SK-N-SH treated with all-trans-retinoic acid at 6 μM for 48 hours (cell line): ENCODE measurements at regions not wholly inside any gene's neighbourhood (a gene's known extent, or its start where the extent isn't known, plus 50 kb on each side); places are given as distances from the start of the nearest gene placed in this dataset.
"Not testable (repeated sequence)": the region's sequence is repeated elsewhere in the genome, so short reads cannot be mapped to it uniquely, and the experiment has no call there.

ENCODE experiments used
- ATAC-seq: fragments of 200-7000 bp; cut with Tn5 transposase; 3 replicates; pipeline ENCODE4 v1.9.1; 2020; ENCODE audit warnings: mild to moderate bottlenecking, moderate library complexity
- ARNTL ChIP-seq: fragments of 450-650 bp; formaldehyde crosslinking; IDR thresholded peaks from 2 replicates; pipeline ENCODE4 v1.5.0; 2020; ENCODE audit warnings: low read depth, mild to moderate bottlenecking, moderate library complexity, borderline replicate concordance
- BACH2 ChIP-seq: fragments of 250-450 bp; sonication (Bioruptor Pico); IDR thresholded peaks from 2 replicates; pipeline ENCODE4 v1.9.0; 2021; ENCODE audit warnings: mild to moderate bottlenecking, borderline replicate concordance
- CSDC2 ChIP-seq: fragments of 250-450 bp; sonication (Bioruptor Pico); IDR thresholded peaks from 2 replicates; pipeline ENCODE4 v1.5.0; 2020; ENCODE audit warnings: mild to moderate bottlenecking, moderate library complexity
- ESRRG ChIP-seq: fragments of 250-450 bp; sonication (Bioruptor Pico); IDR thresholded peaks from 2 replicates; pipeline ENCODE4 v1.6.1; 2021; ENCODE audit warnings: mild to moderate bottlenecking
- GLIS3 ChIP-seq: fragments of 250-450 bp; sonication (Bioruptor Pico); IDR thresholded peaks from 2 replicates; pipeline ENCODE4 v1.5.0; 2020; ENCODE audit warnings: mild to moderate bottlenecking, moderate library complexity
- ISL1 ChIP-seq: fragments of 250-450 bp; sonication (Bioruptor Pico); IDR thresholded peaks from 2 replicates; pipeline ENCODE4 v2.1.2; 2022; ENCODE audit warnings: mild to moderate bottlenecking, moderate library complexity
- OSR1 ChIP-seq: fragments of 250-450 bp; sonication (Bioruptor Pico); IDR thresholded peaks from 2 replicates; pipeline ENCODE4 v1.8.0; 2022; ENCODE audit warnings: moderate library complexity, mild to moderate bottlenecking, inconsistent platforms
- POU6F1 ChIP-seq: fragments of 250-450 bp; sonication (Bioruptor Pico); IDR thresholded peaks from 2 replicates; pipeline ENCODE4 v1.8.0; 2021; ENCODE audit warnings: low read depth, mild to moderate bottlenecking, moderate library complexity, borderline replicate concordance
- PPARA ChIP-seq: fragments of 250-450 bp; sonication (Bioruptor Pico); IDR thresholded peaks from 2 replicates; pipeline ENCODE4 v1.5.0; 2020; ENCODE audit warnings: mild to moderate bottlenecking, borderline replicate concordance
- RARB ChIP-seq: fragments of 250-450 bp; sonication (Bioruptor Pico); IDR thresholded peaks from 2 replicates; pipeline ENCODE4 v1.8.0; 2021; ENCODE audit warnings: mild to moderate bottlenecking, moderate library complexity
- SNAI2 ChIP-seq: fragments of 250-450 bp; sonication (Bioruptor Pico); IDR thresholded peaks from 2 replicates; pipeline ENCODE4 v1.5.0; 2020; ENCODE audit warnings: mild to moderate bottlenecking, moderate library complexity
- TCF4 ChIP-seq: fragments of 250-450 bp; sonication (Bioruptor Pico); IDR thresholded peaks from 2 replicates; pipeline ENCODE4 v1.8.0; 2021; ENCODE audit warnings: mild to moderate bottlenecking, moderate library complexity, borderline replicate concordance
- TOX ChIP-seq: fragments of 250-450 bp; sonication (Bioruptor Pico); IDR thresholded peaks from 2 replicates; pipeline ENCODE4 v1.8.0; 2021; ENCODE audit warnings: mild to moderate bottlenecking, moderate library complexity, borderline replicate concordance
- TSHZ2 ChIP-seq: fragments of 250-450 bp; sonication (Bioruptor Pico); IDR thresholded peaks from 2 replicates; pipeline ENCODE4 v1.5.0; 2020; ENCODE audit warnings: mild to moderate bottlenecking, moderate library complexity
- ZC3H10 ChIP-seq: fragments of 250-450 bp; sonication (Bioruptor Pico); IDR thresholded peaks from 2 replicates; pipeline ENCODE4 v1.5.1; 2021; ENCODE audit warnings: mild to moderate bottlenecking, moderate library complexity
- ZFP3 ChIP-seq: fragments of 250-450 bp; sonication (Bioruptor Pico); IDR thresholded peaks from 2 replicates; pipeline ENCODE4 v1.5.0; 2020; ENCODE audit warnings: mild to moderate bottlenecking, moderate library complexity
- ZFP30 ChIP-seq: fragments of 450-650 bp; formaldehyde crosslinking; IDR thresholded peaks from 2 replicates; pipeline ENCODE4 v1.5.0; 2022; ENCODE audit warnings: mild to moderate bottlenecking, moderate library complexity
- ZNF565 ChIP-seq: fragments of 450-650 bp; formaldehyde crosslinking; conservative IDR thresholded peaks from 2 replicates; pipeline ENCODE4 v1.5.0; 2020; ENCODE audit warnings: low read depth, mild to moderate bottlenecking, moderate library complexity
- ZNF70 ChIP-seq: fragments of 450-650 bp; formaldehyde crosslinking; IDR thresholded peaks from 2 replicates; pipeline ENCODE4 v1.5.0; 2020; ENCODE audit warnings: mild to moderate bottlenecking, moderate library complexity
- ZNF8 ChIP-seq: fragments of 450-650 bp; formaldehyde crosslinking; IDR thresholded peaks from 2 replicates; pipeline ENCODE4 v1.5.0; 2020; ENCODE audit warnings: mild to moderate bottlenecking, moderate library complexity
- TF ChIP-seq, protein P1 (sequence below): fragments of 250-450 bp; sonication (Bioruptor Pico); IDR thresholded peaks from 2 replicates; pipeline ENCODE4 v1.5.1; 2020; ENCODE audit warnings: low read depth, mild to moderate bottlenecking, moderate library complexity
- TF ChIP-seq, protein P2 (sequence below): fragments of 250-450 bp; sonication (Bioruptor Pico); IDR thresholded peaks from 2 replicates; pipeline ENCODE4 v1.8.0; 2020; ENCODE audit warnings: mild to moderate bottlenecking, moderate library complexity, borderline replicate concordance

- no peak; the same call in 2 of the 3 replicates for ATAC-seq
- no peak for TF ChIP-seq ISL1 (CRISPR knock-in tag)
- TF ChIP-seq RARB (CRISPR knock-in tag): no peak
- TF ChIP-seq CSDC2 (CRISPR knock-in tag): no peak
- no peak for TF ChIP-seq TOX (CRISPR knock-in tag)
- no peak for TF ChIP-seq BACH2 (CRISPR knock-in tag)
- TF ChIP-seq, protein P1, sequence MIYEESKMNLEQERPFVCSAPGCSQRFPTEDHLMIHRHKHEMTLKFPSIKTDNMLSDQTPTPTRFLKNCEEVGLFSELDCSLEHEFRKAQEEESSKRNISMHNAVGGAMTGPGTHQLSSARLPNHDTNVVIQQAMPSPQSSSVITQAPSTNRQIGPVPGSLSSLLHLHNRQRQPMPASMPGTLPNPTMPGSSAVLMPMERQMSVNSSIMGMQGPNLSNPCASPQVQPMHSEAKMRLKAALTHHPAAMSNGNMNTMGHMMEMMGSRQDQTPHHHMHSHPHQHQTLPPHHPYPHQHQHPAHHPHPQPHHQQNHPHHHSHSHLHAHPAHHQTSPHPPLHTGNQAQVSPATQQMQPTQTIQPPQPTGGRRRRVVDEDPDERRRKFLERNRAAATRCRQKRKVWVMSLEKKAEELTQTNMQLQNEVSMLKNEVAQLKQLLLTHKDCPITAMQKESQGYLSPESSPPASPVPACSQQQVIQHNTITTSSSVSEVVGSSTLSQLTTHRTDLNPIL (CRISPR knock-in tag): no peak
- TF ChIP-seq TSHZ2: no peak
- TF ChIP-seq SNAI2 (CRISPR knock-in tag): no peak
- no peak for TF ChIP-seq ZNF8 (CRISPR knock-in tag)
- TF ChIP-seq ZFP3: no peak
- TF ChIP-seq OSR1 (CRISPR knock-in tag): no peak
- TF ChIP-seq TCF4: no peak
- TF ChIP-seq ESRRG (CRISPR knock-in tag): no peak
- no peak for TF ChIP-seq ZC3H10
Measured at GRCh38 chr6:85361643-85362014, 88.3 kb upstream of the NT5E start.

- TF ChIP-seq GLIS3 (CRISPR knock-in tag) (no peak), ZFP3 (no peak), ZNF8 (CRISPR knock-in tag) (no peak), ZFP30 (CRISPR knock-in tag) (no peak), RARB (CRISPR knock-in tag) (no peak), TSHZ2 (no peak)
- TF ChIP-seq, protein P1 (CRISPR knock-in tag): no peak
- peak; percentile 95 for ATAC-seq
Measured at GRCh38 chr6:85360794-85361642, 88.9 kb upstream of the NT5E start.

DNA sequence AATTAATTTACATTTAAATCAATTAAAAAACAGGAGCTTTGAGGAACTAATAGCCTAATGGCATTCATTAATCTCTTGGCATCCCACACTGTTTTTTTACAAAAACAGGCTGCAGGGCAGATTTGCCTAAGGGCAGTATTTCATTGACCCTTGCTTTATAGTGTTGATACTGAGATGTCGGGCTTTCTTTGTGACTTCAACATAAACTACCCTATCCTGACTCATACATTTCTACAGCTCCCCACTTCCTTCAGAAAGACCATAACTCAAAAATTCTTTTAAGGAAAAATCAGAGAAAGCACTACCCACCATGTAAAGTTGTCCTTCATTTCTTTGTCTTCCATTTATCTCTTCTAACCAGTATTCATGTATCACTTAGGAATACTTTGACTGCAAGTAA is 92.2 kb upstream of the NT5E start:
- ATAC-seq: no peak
- TF ChIP-seq GLIS3 (CRISPR knock-in tag) (no peak), ZC3H10 (no peak), BACH2 (CRISPR knock-in tag) (no peak), SNAI2 (CRISPR knock-in tag) (no peak), OSR1 (CRISPR knock-in tag) (no peak), ZNF70 (CRISPR knock-in tag) (no peak), ESRRG (CRISPR knock-in tag) (no peak), ZNF565 (no peak), ARNTL (CRISPR knock-in tag) (no peak), ZFP30 (CRISPR knock-in tag) (no peak), ZFP3 (no peak), TOX (CRISPR knock-in tag) (no peak), ISL1 (CRISPR knock-in tag) (no peak), CSDC2 (CRISPR knock-in tag) (no peak), POU6F1 (CRISPR knock-in tag) (no peak), ZNF8 (CRISPR knock-in tag) (no peak), RARB (CRISPR knock-in tag) (no peak), PPARA (CRISPR knock-in tag) (no peak)
- TF ChIP-seq, protein P1 (CRISPR knock-in tag): no peak
- TF ChIP-seq, protein P2, sequence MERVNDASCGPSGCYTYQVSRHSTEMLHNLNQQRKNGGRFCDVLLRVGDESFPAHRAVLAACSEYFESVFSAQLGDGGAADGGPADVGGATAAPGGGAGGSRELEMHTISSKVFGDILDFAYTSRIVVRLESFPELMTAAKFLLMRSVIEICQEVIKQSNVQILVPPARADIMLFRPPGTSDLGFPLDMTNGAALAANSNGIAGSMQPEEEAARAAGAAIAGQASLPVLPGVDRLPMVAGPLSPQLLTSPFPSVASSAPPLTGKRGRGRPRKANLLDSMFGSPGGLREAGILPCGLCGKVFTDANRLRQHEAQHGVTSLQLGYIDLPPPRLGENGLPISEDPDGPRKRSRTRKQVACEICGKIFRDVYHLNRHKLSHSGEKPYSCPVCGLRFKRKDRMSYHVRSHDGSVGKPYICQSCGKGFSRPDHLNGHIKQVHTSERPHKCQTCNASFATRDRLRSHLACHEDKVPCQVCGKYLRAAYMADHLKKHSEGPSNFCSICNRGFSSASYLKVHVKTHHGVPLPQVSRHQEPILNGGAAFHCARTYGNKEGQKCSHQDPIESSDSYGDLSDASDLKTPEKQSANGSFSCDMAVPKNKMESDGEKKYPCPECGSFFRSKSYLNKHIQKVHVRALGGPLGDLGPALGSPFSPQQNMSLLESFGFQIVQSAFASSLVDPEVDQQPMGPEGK (CRISPR knock-in tag): no peak

GRCh38 chr6:85356743-85357142 is 93.1 kb upstream of the NT5E start:
- not testable (repeated sequence) for ATAC-seq
